Calu3 (cell line): ENCODE measurements at regions not wholly inside any gene's neighbourhood (a gene's known extent, or its start where the extent isn't known, plus 50 kb on each side); places are given as distances from the start of the nearest gene placed in this dataset.

Experiments used
- BruUV-seq: library from RNA; stranded (reverse); fragments of 400-500 nt; replicated peaks from 2 replicates; lab custom pipeline; 2021; lab: Mats Ljungman, UMichigan
- CTCF ChIA-PET: fragments of 300-600 bp; sonication (Branson Sonifier 250); formaldehyde crosslinking; loops from one replicate; lab custom pipeline; 2022; ENCODE audit warnings: antibody characterized with exemption; lab: Charles Lee
- DNase-seq: peaks from one replicate; pipeline ENCODE4 v3.0.0; 2022
- H3K27ac Mint-ChIP-seq: one replicate; pipeline ENCODE4 v1.8.0; 2022; ENCODE audit warnings: mixed read lengths; ENCODE audit not compliant: unreplicated experiment
- H3K27me3 Mint-ChIP-seq: one replicate; pipeline ENCODE4 v1.8.0; 2022; ENCODE audit warnings: mixed read lengths; ENCODE audit not compliant: unreplicated experiment
- H3K36me3 Mint-ChIP-seq: one replicate; pipeline ENCODE4 v1.8.0; 2022; ENCODE audit warnings: mild to moderate bottlenecking, moderate library complexity, mixed read lengths; ENCODE audit not compliant: insufficient read depth, unreplicated experiment
- H3K4me1 Mint-ChIP-seq: one replicate; pipeline ENCODE4 v1.8.0; 2022; ENCODE audit warnings: mild to moderate bottlenecking, low read depth, mixed read lengths; ENCODE audit not compliant: unreplicated experiment
- H3K4me3 Mint-ChIP-seq: one replicate; pipeline ENCODE4 v1.8.0; 2022; ENCODE audit warnings: mild to moderate bottlenecking, low read depth, moderate library complexity, mixed read lengths; ENCODE audit not compliant: unreplicated experiment
- H3K9me3 Mint-ChIP-seq: one replicate; pipeline ENCODE4 v1.8.0; 2022; ENCODE audit warnings: low read depth, mixed read lengths; ENCODE audit not compliant: unreplicated experiment
- intact Hi-C: fragments of 100-400 bp; cut with micrococcal nuclease; formaldehyde crosslinking; loops from one replicate; pipeline ENCODE4 v1.10.0; 2022; ENCODE audit not compliant: unreplicated experiment
- TF ChIP-seq, protein P1 (sequence below): fragments of 200-600 bp; IDR thresholded peaks from one replicate; pipeline ENCODE4 v1.8.0; 2022; ENCODE audit warnings: antibody characterized with exemption; ENCODE audit not compliant: unreplicated experiment

DNA sequence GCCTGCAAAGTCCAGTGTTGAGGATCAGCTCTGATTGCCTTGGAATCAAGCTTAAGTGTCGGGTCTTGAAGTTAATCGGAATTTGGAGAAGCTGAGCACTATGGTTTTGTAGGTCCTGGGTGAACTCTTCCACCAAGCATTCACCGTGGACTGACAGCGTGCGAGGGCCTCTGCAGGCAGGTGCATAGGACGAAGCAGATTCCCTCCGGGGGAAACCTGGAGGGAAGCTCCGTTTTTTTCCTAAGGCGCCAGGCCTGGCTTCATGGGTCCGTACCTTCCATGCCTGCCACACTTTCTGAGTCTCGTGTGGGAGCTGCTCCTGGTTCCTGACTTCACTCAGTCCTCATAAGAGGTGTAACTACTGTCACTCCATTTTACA is 170.1 kb downstream of the CRYBB2 start:
- Mint-ChIP-seq H3K36me3 (no peaks in the 10 kb centered on the region), H3K9me3 (no peaks in the 10 kb centered on the region), H3K4me1 (peaks cover 12% of the 10 kb centered on the region), H3K27me3 (no peaks in the 10 kb centered on the region), H3K27ac (no peak overlapping the region), H3K4me3 (no peak overlapping the region)
- intact Hi-C loops: no loop called here
- CTCF ChIA-PET: interaction anchor here (0.8 to 1.3 kb wide), 3 partner anchors 11 to 37 kb away, joined by 3 to 4 read pairs (median 3); no protein-coding TSS in a partner anchor
- BruUV-seq: no TSS peak
- TF ChIP-seq, protein P1, sequence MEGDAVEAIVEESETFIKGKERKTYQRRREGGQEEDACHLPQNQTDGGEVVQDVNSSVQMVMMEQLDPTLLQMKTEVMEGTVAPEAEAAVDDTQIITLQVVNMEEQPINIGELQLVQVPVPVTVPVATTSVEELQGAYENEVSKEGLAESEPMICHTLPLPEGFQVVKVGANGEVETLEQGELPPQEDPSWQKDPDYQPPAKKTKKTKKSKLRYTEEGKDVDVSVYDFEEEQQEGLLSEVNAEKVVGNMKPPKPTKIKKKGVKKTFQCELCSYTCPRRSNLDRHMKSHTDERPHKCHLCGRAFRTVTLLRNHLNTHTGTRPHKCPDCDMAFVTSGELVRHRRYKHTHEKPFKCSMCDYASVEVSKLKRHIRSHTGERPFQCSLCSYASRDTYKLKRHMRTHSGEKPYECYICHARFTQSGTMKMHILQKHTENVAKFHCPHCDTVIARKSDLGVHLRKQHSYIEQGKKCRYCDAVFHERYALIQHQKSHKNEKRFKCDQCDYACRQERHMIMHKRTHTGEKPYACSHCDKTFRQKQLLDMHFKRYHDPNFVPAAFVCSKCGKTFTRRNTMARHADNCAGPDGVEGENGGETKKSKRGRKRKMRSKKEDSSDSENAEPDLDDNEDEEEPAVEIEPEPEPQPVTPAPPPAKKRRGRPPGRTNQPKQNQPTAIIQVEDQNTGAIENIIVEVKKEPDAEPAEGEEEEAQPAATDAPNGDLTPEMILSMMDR: no peak
- no peak for DNase-seq

DNA sequence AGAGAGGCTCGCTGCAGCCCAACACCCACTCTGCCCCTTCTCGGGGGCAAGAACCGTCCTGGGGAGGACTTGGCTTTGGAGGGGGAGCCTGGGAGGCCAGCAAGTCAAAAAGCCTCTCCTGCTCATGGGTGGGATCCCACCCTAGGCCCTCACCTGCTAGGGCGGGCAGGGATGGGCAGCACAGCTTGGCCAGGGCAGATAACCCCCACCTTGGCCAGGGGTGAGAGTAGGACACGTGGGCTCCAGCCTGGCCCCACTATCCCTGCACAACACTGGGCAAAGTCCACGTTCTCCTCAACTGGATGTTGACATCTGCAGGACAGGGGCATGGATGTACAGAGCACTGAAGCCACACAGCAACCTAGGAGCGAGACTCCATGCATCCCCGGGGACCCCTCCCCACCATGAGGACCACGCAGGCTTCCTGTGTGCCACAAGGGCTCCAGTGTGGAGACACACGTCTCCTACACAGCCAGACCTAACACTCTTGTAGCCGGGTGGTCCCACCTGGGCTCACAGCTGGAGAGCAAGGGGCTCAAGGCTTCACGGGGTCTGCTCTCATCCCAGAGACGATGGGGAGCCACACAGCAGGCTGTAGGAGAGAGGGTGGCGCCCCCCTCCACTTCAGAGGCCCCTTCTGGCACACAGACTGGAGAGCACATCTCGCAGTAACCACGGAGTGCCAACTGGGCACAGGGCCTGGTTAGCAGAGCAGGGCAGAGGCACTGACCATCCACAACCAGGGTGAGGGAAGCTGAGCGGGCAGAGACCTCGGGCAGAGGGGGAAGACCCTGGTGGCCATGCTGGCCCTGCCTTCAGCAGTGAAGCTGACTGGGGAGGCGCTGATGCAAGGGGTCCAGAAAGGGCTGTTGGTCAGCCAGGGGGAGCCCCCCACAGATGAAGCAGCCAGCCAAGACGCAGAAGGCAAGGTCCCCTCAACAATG is 171.1 kb downstream of the CRYBB2 start:
- H3K36me3 Mint-ChIP-seq: no peaks in the 10 kb centered on the region
- H3K4me3 Mint-ChIP-seq: no peak overlapping the region
- intact Hi-C loops: no loop called here
- no peak overlapping the region for H3K27ac Mint-ChIP-seq
- no TSS peak for BruUV-seq
- CTCF ChIA-PET: no interaction called here
- H3K27me3 Mint-ChIP-seq: no peaks in the 10 kb centered on the region
- no peak for DNase-seq
- H3K9me3 Mint-ChIP-seq: no peaks in the 10 kb centered on the region
- TF ChIP-seq, protein P1: no peak
- H3K4me1 Mint-ChIP-seq: peaks cover 12% of the 10 kb centered on the region

DNA sequence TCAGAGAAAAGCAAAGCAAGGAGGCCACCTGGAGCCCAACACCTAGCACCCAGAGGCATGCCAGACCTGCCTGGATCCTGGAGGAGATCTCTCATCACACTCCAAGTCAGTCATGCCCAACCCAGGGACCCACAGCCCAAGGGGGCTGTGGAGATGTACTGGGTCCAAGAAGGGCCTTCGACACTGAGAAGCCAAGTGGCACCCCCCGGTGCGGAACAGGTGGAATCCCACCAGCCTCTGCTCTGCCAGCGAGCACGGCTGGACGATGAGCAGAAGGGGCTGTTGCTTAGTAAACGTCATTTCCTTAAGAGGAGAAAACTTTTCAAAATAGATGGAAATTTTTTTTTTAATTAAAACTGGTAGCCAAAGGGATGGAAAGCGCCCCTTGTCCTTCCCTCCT is 171.9 kb upstream of the GRK3 start:
- TF ChIP-seq, protein P1: no peak
- Mint-ChIP-seq H3K36me3 (no peaks in the 10 kb centered on the region), H3K4me1 (peaks cover 31% of the 10 kb centered on the region), H3K27me3 (no peaks in the 10 kb centered on the region), H3K4me3 (no peak overlapping the region), H3K27ac (no peak overlapping the region), H3K9me3 (no peaks in the 10 kb centered on the region)
- no TSS peak for BruUV-seq
- intact Hi-C loops: no loop called here
- CTCF ChIA-PET: no interaction called here
- DNase-seq: no peak

DNA sequence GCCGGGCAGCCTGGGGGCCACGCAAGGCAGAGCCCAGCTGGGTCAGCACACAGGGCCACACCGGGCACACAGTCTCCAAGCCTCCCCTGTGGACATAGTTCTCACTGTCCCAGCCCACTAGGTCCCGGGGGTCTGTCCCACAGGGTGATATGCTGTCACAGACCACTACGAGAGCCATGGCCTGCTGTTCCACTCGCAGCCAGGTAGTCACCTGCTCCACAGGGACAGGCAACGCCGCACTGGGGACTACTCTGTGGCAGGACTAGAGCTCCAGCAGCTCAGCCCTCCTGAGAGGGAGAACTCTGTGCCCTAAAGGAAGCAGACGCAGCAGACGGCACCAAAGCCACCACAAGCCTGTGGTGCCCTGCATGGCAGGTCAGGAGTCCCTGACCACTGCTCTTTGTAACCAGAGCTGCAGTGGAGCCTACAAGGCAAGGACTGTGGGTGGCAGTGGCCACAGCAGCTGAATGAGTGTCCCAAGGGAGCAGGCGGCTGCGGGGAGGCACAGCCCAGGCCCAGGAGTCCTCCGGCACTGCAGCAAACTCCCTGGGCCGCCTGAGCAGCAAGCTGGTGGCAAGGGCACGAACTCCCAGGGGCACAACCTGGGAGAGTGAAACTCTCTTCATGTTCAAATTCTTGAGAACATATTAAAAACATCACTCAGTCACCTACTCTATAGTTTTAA is 171.2 kb upstream of the GRK3 start:
- H3K9me3 Mint-ChIP-seq: no peaks in the 10 kb centered on the region
- H3K4me3 Mint-ChIP-seq: no peak overlapping the region
- H3K36me3 Mint-ChIP-seq: no peaks in the 10 kb centered on the region
- H3K4me1 Mint-ChIP-seq: peaks cover 35% of the 10 kb centered on the region
- no peak overlapping the region for H3K27ac Mint-ChIP-seq
- DNase-seq: no peak
- CTCF ChIA-PET: interaction anchor here (0.6 kb wide), 1 partner anchor 137 kb away, joined by 5 read pairs; no protein-coding TSS in a partner anchor
- intact Hi-C loops: no loop called here
- TF ChIP-seq, protein P1: no peak
- no peaks in the 10 kb centered on the region for H3K27me3 Mint-ChIP-seq
- no TSS peak for BruUV-seq
